HCT116 (cell line): ENCODE measurements at regions not wholly inside any gene's neighbourhood (a gene's known extent, or its start where the extent isn't known, plus 50 kb on each side); places are given as distances from the start of the nearest gene placed in this dataset.

Source experiments
- TF ChIP-seq, protein P1 (sequence below), 3 experiments: fragments of 200-600 bp in 1 of 3; sonication (generic) in 1 of 3; IDR thresholded peaks in 2 of 3; conservative IDR thresholded peaks in 1 of 3; 2 replicates each; pipeline ENCODE4 v1.5.1; 2012 to 2017; ENCODE audit warnings: low read depth in 2 of 3, low read length in 2 of 3, antibody characterized with exemption in 1 of 3, borderline replicate concordance in 1 of 3, control low read depth in 1 of 3, mild to moderate bottlenecking in 1 of 3, mixed read lengths in 1 of 3, mixed run types in 1 of 3, moderate library complexity in 1 of 3; ENCODE audit not compliant: insufficient read depth in 1 of 3
- TF ChIP-seq, protein P2 (sequence below): IDR thresholded peaks from 2 replicates; pipeline ENCODE4 v1.6.1; 2011; ENCODE audit warnings: mild to moderate bottlenecking, low read length, moderate library complexity; ENCODE audit not compliant: insufficient replicate concordance; ENCODE audit errors: extremely low read depth

- TF ChIP-seq, protein P1, sequence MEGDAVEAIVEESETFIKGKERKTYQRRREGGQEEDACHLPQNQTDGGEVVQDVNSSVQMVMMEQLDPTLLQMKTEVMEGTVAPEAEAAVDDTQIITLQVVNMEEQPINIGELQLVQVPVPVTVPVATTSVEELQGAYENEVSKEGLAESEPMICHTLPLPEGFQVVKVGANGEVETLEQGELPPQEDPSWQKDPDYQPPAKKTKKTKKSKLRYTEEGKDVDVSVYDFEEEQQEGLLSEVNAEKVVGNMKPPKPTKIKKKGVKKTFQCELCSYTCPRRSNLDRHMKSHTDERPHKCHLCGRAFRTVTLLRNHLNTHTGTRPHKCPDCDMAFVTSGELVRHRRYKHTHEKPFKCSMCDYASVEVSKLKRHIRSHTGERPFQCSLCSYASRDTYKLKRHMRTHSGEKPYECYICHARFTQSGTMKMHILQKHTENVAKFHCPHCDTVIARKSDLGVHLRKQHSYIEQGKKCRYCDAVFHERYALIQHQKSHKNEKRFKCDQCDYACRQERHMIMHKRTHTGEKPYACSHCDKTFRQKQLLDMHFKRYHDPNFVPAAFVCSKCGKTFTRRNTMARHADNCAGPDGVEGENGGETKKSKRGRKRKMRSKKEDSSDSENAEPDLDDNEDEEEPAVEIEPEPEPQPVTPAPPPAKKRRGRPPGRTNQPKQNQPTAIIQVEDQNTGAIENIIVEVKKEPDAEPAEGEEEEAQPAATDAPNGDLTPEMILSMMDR (IDR thresholded peaks at IDR 0.05 in 2 of 3, conservative IDR thresholded peaks at IDR 0.05 in 1 of 3; ENCODE audit: borderline replicate concordance in 1 of 3, insufficient read depth in 1 of 3, low read depth in 2 of 3, low read length in 2 of 3) = no peak
- TF ChIP-seq, protein P2, sequence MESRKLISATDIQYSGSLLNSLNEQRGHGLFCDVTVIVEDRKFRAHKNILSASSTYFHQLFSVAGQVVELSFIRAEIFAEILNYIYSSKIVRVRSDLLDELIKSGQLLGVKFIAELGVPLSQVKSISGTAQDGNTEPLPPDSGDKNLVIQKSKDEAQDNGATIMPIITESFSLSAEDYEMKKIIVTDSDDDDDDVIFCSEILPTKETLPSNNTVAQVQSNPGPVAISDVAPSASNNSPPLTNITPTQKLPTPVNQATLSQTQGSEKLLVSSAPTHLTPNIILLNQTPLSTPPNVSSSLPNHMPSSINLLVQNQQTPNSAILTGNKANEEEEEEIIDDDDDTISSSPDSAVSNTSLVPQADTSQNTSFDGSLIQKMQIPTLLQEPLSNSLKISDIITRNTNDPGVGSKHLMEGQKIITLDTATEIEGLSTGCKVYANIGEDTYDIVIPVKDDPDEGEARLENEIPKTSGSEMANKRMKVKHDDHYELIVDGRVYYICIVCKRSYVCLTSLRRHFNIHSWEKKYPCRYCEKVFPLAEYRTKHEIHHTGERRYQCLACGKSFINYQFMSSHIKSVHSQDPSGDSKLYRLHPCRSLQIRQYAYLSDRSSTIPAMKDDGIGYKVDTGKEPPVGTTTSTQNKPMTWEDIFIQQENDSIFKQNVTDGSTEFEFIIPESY = no peak
Measured at GRCh38 chr1:170290276-170290675, 144.5 kb downstream of the NTMT2 start.
